ENCODE measurements at regions not wholly inside any gene's neighbourhood (a gene's known extent, or its start where the extent isn't known, plus 50 kb on each side); places are given as distances from the start of the nearest gene placed in this dataset.

GRCh38 chr9:92236465-92236864 is 57.0 kb downstream of the IARS1 start:
- TF ChIP-seq CTCF (IDR thresholded peaks at IDR 0.05) (no peak), POLR2A (IDR thresholded peaks at IDR 0.05) (no peak), EP300 (IDR thresholded peaks at IDR 0.05) (no peak)

All from ovary (tissue), 3 donors.